HCT116 (cell line): ENCODE measurements at regions not wholly inside any gene's neighbourhood (a gene's known extent, or its start where the extent isn't known, plus 50 kb on each side); places are given as distances from the start of the nearest gene placed in this dataset.
A peak's percentile ranks its signal among the peaks of the same experiment; 100 is the strongest.

Experiments used
- ATAC-seq: fragments of 200-7000 bp; cut with Tn5 transposase; 2 replicates; pipeline ENCODE4 v1.9.1; 2020; ENCODE audit warnings: mild to moderate bottlenecking, moderate library complexity
- BruUV-seq: library from RNA; stranded (reverse); fragments of 400-500 nt; replicated peaks from 2 replicates; lab custom pipeline; 2021; lab: Mats Ljungman, UMichigan
- CTCF ChIA-PET: fragments of 300-600 bp; sonication (Branson Sonifier 250); formaldehyde crosslinking; loops from one replicate; lab custom pipeline; 2021; ENCODE audit warnings: antibody characterized with exemption; lab: Charles Lee
- POLR2A ChIA-PET: fragments of 300-600, 350-600 bp; sonication (Branson Sonifier 250); formaldehyde crosslinking; loops from one replicate; lab custom pipeline; 2021; ENCODE audit warnings: antibody characterized with exemption; lab: Charles Lee
- RAD21 ChIA-PET, 2 experiments: fragments of 300-600 bp; sonication (Branson Sonifier 250); formaldehyde crosslinking; loops; one replicate each; lab custom pipeline; 2023; ENCODE audit warnings: low total read pairs in 2 of 2; ENCODE audit not compliant: uncharacterized antibody in 2 of 2, unreplicated experiment in 2 of 2, low non-redundant PET in 1 of 2; lab: Charles Lee
- DNase-seq: peaks from one replicate; pipeline ENCODE4 v3.0.0-alpha.2; 2010; ENCODE audit warnings: low read depth, low spot score
- H2AFZ ChIP-seq: fragments of 200-600 bp; shearing (Covaris generic), sonication (generic); 2 replicates; pipeline ENCODE4 v1.6.1; 2017; ENCODE audit warnings: low read depth, mixed run types, mixed read lengths, antibody characterized with exemption, low read length; ENCODE audit not compliant: poor library complexity, severe bottlenecking
- H3K27ac ChIP-seq: 2 replicates; pipeline ENCODE4 v1.5.1; 2012; ENCODE audit warnings: low read depth, low read length
- H3K27me3 ChIP-seq: fragments of 200-600 bp; sonication (generic); 2 replicates; pipeline ENCODE4 v1.6.1; 2016; ENCODE audit warnings: mixed run types, low read length, mixed read lengths; ENCODE audit not compliant: insufficient read depth
- H3K36me3 ChIP-seq, 2 experiments: fragments of 200-500 bp in 1 of 2; fragments of 200-600 bp in 1 of 2; sonication (Bioruptor generic) in 1 of 2; sonication (generic) in 1 of 2; 2 replicates each; pipeline versions ENCODE4 v1.5.1 to v1.6.1; 2014 to 2016; ENCODE audit warnings: low read length in 2 of 2, inconsistent platforms in 1 of 2, mixed read lengths in 1 of 2, mixed run types in 1 of 2; ENCODE audit not compliant: insufficient read depth in 2 of 2, control insufficient read depth in 1 of 2
- H3K4me1 ChIP-seq, 2 experiments: fragments of 200-600 bp in 1 of 2; sonication (generic) in 1 of 2; 2 replicates each; pipeline versions ENCODE4 v1.5.1 to v1.6.1; 2012 to 2017; ENCODE audit warnings: low read length in 2 of 2, inconsistent platforms in 1 of 2, mild to moderate bottlenecking in 1 of 2, mixed read lengths in 1 of 2, mixed run types in 1 of 2, moderate library complexity in 1 of 2; ENCODE audit not compliant: insufficient read depth in 2 of 2, control insufficient read depth in 1 of 2
- H3K4me2 ChIP-seq: fragments of 200-600 bp; sonication (generic); 2 replicates; pipeline ENCODE4 v1.6.1; 2017; ENCODE audit warnings: mixed run types, low read length, mixed read lengths
- H3K4me3 ChIP-seq, 2 experiments: fragments of 200-600 bp in 1 of 2; sonication (generic) in 1 of 2; replicated peaks in 1 of 2; 2 replicates each; pipeline ENCODE4 v1.5.1; 2011 to 2016; ENCODE audit warnings: low read length in 2 of 2, control low read depth in 1 of 2, low read depth in 1 of 2, mild to moderate bottlenecking in 1 of 2, mixed read lengths in 1 of 2, mixed run types in 1 of 2
- H3K79me2 ChIP-seq: fragments of 200-600 bp; sonication (generic); 2 replicates; pipeline ENCODE4 v1.6.1; 2017; ENCODE audit warnings: mild to moderate bottlenecking, mixed run types, low read length, moderate library complexity, mixed read lengths; ENCODE audit not compliant: insufficient read depth
- H3K9ac ChIP-seq: fragments of 200-600 bp; sonication (generic); 2 replicates; pipeline ENCODE4 v1.6.1; 2016; ENCODE audit warnings: low read length, mixed read lengths
- H3K9me2 ChIP-seq: fragments of 200-600 bp; sonication (generic), shearing (Covaris generic); 2 replicates; pipeline ENCODE4 v1.6.1; 2017; ENCODE audit warnings: mixed run types, mild to moderate bottlenecking, moderate library complexity; ENCODE audit not compliant: insufficient read depth
- H3K9me3 ChIP-seq, 2 experiments: fragments of 200-500 bp in 1 of 2; fragments of 200-600 bp in 1 of 2; sonication (Bioruptor generic) in 1 of 2; sonication (generic) in 1 of 2; 2 replicates each; pipeline ENCODE4 v1.6.1; 2014 to 2017; ENCODE audit warnings: low read length in 2 of 2, mixed read lengths in 2 of 2, inconsistent platforms in 1 of 2, low read depth in 1 of 2, mild to moderate bottlenecking in 1 of 2, mixed run types in 1 of 2, moderate library complexity in 1 of 2; ENCODE audit not compliant: control insufficient read depth in 1 of 2, insufficient read depth in 1 of 2
- H4K20me1 ChIP-seq: fragments of 200-600 bp; sonication (generic), shearing (Covaris generic); 2 replicates; pipeline ENCODE4 v1.6.1; 2017; ENCODE audit warnings: mixed run types, mild to moderate bottlenecking, moderate library complexity; ENCODE audit not compliant: insufficient read depth
- ELF1 ChIP-seq: IDR thresholded peaks from 2 replicates; pipeline ENCODE4 v1.6.1; 2012; ENCODE audit warnings: low read depth, borderline replicate concordance
- EZH2phosphoT487 ChIP-seq: fragments of 200-600 bp; IDR thresholded peaks from 2 replicates; pipeline ENCODE4 v1.6.1; 2018; ENCODE audit warnings: antibody characterized with exemption, borderline replicate concordance
- JUND ChIP-seq: IDR thresholded peaks from 2 replicates; pipeline ENCODE4 v1.6.1; 2012
- POLR2A ChIP-seq: IDR thresholded peaks from 2 replicates; pipeline ENCODE4 v1.7.0; 2011; ENCODE audit warnings: borderline replicate concordance; ENCODE audit not compliant: insufficient read depth, insufficient read length; ENCODE audit errors: extremely low read depth
- RAD21 ChIP-seq: IDR thresholded peaks from 2 replicates; pipeline ENCODE4 v1.6.1; 2012; ENCODE audit warnings: low read depth, mild to moderate bottlenecking
- ZNF274 ChIP-seq: fragments of 200-500 bp; sonication (Bioruptor generic); IDR thresholded peaks from 2 replicates; pipeline ENCODE4 v1.6.1; 2014; ENCODE audit warnings: mild to moderate bottlenecking, low read depth, low read length, inconsistent platforms
- intact Hi-C: fragments of 100-400 bp; cut with micrococcal nuclease; formaldehyde crosslinking; loops from 2 replicates; pipeline ENCODE4 v1.10.0; 2022
- TF ChIP-seq, protein P1 (sequence below), 3 experiments: fragments of 200-600 bp in 1 of 3; sonication (generic) in 1 of 3; IDR thresholded peaks in 2 of 3; conservative IDR thresholded peaks in 1 of 3; 2 replicates each; pipeline ENCODE4 v1.5.1; 2012 to 2017; ENCODE audit warnings: low read depth in 2 of 3, low read length in 2 of 3, antibody characterized with exemption in 1 of 3, borderline replicate concordance in 1 of 3, control low read depth in 1 of 3, mild to moderate bottlenecking in 1 of 3, mixed read lengths in 1 of 3, mixed run types in 1 of 3, moderate library complexity in 1 of 3; ENCODE audit not compliant: insufficient read depth in 1 of 3
- TF ChIP-seq, protein P2 (sequence below): IDR thresholded peaks from 2 replicates; pipeline ENCODE4 v1.6.1; 2011; ENCODE audit warnings: mild to moderate bottlenecking, low read length, moderate library complexity; ENCODE audit not compliant: insufficient replicate concordance; ENCODE audit errors: extremely low read depth

DNA sequence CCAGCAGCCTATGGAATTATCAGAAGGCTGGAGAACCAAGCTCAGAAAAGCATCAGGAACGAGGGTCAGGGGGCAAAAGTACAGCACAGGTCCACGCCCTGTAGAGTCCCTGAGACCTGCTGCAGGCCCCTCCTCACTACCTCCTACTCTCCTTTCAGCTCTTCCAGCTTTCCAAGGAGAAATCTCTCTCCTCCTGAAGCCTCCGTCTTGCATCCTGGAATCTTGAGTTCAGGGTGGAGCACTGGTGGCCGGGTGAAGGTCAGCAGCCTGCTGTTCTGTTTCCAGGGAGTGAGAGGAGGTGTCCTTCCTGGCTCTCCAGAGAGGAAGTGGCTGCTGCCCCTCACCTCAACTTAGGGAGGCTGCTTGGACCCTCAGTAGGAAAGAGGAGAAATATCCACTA lies 342.3 kb downstream of the ZSWIM6 start:
- TF ChIP-seq EZH2phosphoT487, result no peak
- no peak for TF ChIP-seq POLR2A
- no peak for TF ChIP-seq ELF1
- no peak for TF ChIP-seq JUND
- no peak for TF ChIP-seq ZNF274
- TF ChIP-seq, all 23 proteins: peak for 0
- POLR2A ChIA-PET, result no interaction called here
- no peak overlapping the region for H2AFZ ChIP-seq
- no peaks in the 10 kb centered on the region for H4K20me1 ChIP-seq
- ATAC-seq, result no peak
- RAD21 ChIA-PET, result no interaction called here
- CTCF ChIA-PET, result no interaction called here
- no peaks in the 10 kb centered on the region for H3K9me3 ChIP-seq
- intact Hi-C loops, result no loop called here
- no peaks in the 10 kb centered on the region for H3K9me2 ChIP-seq
- H3K36me3 ChIP-seq, result no peaks in the 10 kb centered on the region
- H3K9ac ChIP-seq, result no peak overlapping the region
- H3K4me2 ChIP-seq, result no peak overlapping the region
- BruUV-seq, result no TSS peak
- H3K4me1 ChIP-seq, result peaks cover 2 to 11% of the 10 kb centered on the region in 2 experiments; a peak in 2 of 4 replicates
- no peak overlapping the region for H3K4me3 ChIP-seq
- no peak for DNase-seq
- no peaks in the 10 kb centered on the region for H3K27me3 ChIP-seq
- no peak overlapping the region for H3K27ac ChIP-seq
- no peaks in the 10 kb centered on the region for H3K79me2 ChIP-seq

DNA sequence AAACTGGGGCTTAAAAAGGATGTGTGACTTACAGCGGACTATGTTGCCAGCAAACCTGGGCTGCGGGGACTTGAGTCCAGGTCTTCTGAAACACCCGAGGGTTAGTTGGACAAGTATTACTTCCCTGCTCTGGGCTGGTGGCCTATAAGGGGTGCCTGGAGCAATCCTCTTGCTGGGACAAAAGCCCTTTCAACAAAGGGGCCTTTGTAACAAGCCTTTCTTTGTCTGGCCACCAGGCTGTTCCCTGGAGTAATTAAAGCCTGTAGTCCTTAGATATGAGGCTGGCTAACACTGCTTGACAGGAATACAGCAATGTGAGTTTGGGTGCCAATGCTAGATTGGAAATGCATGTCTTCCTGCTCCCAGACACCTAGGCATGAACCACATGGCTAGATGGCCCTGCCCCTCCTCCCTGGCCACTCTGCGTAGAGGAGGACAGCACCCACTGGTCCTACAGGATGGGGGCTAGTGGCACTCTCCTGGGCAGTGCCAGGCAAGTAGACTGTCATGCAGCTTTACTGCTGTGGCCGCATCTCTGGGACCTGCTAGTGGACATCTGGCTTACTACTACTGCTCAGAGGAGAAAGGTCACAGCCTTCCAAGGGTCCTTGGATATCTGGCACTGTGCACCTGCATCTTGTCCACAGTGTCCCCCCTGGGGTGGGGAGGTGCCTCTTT lies 343.1 kb downstream of the ZSWIM6 start:
- no peak overlapping the region for H3K4me2 ChIP-seq
- DNase-seq, result peak; percentile 12
- no peak overlapping the region for H3K27ac ChIP-seq
- H4K20me1 ChIP-seq, result no peaks in the 10 kb centered on the region
- no peak overlapping the region for H3K4me3 ChIP-seq
- CTCF ChIA-PET, result no interaction called here
- RAD21 ChIA-PET, result no interaction called here
- peak; percentile 64 for ATAC-seq
- TF ChIP-seq RAD21, result 0 out of 2 replicates have a peak, but pooled peaks have one; percentile 9
- TF ChIP-seq, protein P1, sequence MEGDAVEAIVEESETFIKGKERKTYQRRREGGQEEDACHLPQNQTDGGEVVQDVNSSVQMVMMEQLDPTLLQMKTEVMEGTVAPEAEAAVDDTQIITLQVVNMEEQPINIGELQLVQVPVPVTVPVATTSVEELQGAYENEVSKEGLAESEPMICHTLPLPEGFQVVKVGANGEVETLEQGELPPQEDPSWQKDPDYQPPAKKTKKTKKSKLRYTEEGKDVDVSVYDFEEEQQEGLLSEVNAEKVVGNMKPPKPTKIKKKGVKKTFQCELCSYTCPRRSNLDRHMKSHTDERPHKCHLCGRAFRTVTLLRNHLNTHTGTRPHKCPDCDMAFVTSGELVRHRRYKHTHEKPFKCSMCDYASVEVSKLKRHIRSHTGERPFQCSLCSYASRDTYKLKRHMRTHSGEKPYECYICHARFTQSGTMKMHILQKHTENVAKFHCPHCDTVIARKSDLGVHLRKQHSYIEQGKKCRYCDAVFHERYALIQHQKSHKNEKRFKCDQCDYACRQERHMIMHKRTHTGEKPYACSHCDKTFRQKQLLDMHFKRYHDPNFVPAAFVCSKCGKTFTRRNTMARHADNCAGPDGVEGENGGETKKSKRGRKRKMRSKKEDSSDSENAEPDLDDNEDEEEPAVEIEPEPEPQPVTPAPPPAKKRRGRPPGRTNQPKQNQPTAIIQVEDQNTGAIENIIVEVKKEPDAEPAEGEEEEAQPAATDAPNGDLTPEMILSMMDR (IDR thresholded peaks at IDR 0.05 in 2 of 3, conservative IDR thresholded peaks at IDR 0.05 in 1 of 3; ENCODE audit: borderline replicate concordance in 1 of 3, insufficient read depth in 1 of 3, low read depth in 2 of 3, low read length in 2 of 3), result 0 out of 6 replicates have a peak, but pooled peaks of 1 of the 3 experiments have one; percentile 9
- TF ChIP-seq, protein P2, sequence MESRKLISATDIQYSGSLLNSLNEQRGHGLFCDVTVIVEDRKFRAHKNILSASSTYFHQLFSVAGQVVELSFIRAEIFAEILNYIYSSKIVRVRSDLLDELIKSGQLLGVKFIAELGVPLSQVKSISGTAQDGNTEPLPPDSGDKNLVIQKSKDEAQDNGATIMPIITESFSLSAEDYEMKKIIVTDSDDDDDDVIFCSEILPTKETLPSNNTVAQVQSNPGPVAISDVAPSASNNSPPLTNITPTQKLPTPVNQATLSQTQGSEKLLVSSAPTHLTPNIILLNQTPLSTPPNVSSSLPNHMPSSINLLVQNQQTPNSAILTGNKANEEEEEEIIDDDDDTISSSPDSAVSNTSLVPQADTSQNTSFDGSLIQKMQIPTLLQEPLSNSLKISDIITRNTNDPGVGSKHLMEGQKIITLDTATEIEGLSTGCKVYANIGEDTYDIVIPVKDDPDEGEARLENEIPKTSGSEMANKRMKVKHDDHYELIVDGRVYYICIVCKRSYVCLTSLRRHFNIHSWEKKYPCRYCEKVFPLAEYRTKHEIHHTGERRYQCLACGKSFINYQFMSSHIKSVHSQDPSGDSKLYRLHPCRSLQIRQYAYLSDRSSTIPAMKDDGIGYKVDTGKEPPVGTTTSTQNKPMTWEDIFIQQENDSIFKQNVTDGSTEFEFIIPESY, result no peak
- H3K79me2 ChIP-seq, result no peaks in the 10 kb centered on the region
- H3K4me1 ChIP-seq, result peaks cover 2 to 11% of the 10 kb centered on the region in 2 experiments; a peak in 2 of 4 replicates
- no peaks in the 10 kb centered on the region for H3K9me2 ChIP-seq
- POLR2A ChIA-PET, result no interaction called here
- H2AFZ ChIP-seq, result no peak overlapping the region
- no peaks in the 10 kb centered on the region for H3K9me3 ChIP-seq
- no peak overlapping the region for H3K9ac ChIP-seq
- H3K36me3 ChIP-seq, result no peaks in the 10 kb centered on the region
- BruUV-seq, result no TSS peak
- H3K27me3 ChIP-seq, result no peaks in the 10 kb centered on the region
- intact Hi-C loops, result no loop called here
